GM18498 (cell line): ENCODE measurements at regions not wholly inside any gene's neighbourhood (a gene's known extent, or its start where the extent isn't known, plus 50 kb on each side); places are given as distances from the start of the nearest gene placed in this dataset.

Experiments
- ATAC-seq: cut with Tn5 transposase; IDR thresholded peaks from one replicate; pipeline ENCODE4 v1.9.1; 2021; ENCODE audit warnings: mild to moderate bottlenecking, moderate library complexity; ENCODE audit not compliant: unreplicated experiment

DNA sequence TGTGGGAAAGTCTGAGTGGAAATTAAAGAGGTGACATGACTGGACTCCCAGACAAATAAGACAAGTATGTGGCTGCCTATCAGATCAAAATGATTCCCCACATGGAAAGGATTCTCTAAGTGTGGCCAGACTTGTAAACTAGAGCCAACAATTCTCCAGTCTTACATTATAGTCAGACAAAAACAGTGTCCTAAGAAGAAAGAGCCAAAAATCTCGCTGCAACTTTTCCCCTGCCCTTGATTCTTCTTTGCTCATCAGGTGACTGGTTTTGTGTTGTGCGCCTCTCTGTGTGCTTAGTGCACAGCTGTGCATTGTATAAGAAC, 164.2 kb upstream of the TARS1 start:
- ATAC-seq: no peak

GRCh38 chr5:33277061-33277650, 163.6 kb upstream of the TARS1 start:
- ATAC-seq: no peak

DNA sequence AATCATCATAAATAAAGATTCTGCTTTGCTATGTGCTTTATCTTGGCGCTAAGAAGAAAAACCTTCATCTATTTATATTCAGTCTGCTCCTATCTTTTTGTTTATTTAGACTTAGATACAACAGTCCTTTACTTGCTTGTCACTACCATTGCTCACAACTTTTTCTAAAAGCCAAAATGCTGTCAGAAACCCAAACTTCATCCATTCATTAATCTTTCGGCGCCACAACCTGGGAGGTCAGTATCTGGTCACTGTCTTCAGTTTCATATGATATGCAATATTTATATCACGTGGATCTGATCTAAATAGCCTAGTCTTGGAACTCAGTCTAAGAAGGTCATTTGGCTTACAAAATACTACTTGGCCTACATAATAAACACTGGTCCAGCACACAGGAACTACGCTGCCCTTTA, 159.3 kb upstream of the TARS1 start:
- no peak for ATAC-seq

DNA sequence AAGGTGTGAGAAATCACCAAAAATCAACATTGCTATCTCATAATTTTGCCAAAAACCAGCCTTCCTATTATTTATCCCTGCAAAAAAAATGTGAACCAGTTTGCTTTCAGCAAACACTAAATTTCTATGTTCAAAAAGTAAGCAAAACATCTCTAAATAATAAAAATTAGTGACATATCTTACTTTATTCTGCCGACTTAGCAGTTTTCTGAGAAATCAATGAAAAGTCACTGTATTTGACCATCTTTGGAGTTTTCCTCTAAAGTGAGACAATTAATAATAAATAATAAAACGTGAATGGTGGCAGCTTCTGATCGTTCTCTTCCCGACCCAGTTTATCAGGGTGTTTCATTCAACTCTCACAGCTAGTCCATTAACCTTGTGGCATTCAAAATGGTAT, 158.6 kb upstream of the TARS1 start:
- no peak for ATAC-seq

- ATAC-seq: no peak
These were observed 158.1 kb upstream of the TARS1 start for GRCh38 chr5:33282696-33283095.

DNA sequence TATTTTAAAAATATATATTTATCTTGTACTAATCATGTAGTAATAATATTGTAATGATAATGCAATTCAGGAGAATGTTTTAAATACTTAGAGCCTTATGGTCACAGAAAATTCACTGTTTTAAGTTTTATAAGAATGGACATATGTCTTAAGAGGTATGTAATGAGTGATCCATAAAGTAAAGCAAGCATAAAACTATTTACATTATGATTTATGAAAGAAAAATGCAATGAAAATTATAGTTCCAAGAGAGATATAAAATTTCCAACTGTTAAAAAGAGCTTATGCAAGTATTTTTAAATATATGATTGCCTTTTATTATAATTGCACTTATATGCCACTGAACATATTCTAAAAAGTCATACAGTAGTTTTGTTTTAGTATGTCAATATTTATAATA, 157.5 kb upstream of the TARS1 start:
- no peak for ATAC-seq

DNA sequence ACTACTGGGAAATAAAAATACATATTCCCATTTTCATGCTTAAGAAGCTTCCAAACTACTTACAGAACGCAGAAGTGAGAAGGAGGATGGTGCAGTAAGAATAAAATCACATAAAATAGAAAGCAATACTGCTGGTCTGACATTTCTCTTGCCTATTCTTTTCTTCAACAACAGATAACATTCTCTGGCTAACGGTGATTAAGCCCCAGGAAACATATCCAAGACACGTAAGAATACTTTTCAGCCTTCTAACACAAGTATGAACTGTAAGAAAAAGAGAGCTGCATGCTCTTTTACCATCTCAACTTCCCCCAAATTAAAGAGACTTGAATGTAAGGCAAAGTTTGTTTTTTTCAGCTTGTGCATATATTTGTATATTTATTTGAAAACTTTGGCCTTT, 156.1 kb upstream of the TARS1 start:
- ATAC-seq: no peak

DNA sequence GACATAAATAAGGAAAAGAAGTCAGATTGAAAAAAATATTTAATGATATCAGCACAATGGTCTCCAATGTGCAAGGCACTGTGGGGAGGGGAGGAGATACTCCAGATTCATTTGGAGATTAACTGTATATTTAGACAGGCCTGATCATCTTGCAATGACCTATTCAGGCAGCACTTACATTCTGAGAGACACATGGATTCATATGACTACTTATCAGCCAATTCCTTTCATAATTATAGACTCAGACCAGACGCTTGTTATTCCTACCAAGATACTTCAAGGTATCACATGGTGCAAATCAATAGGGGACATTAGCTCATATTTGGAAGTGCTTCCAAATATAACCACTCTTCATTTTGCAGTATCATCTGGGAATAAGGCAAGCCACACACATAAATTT, 153.5 kb upstream of the TARS1 start:
- ATAC-seq: no peak

GRCh38 chr5:33291216-33292000, 149.4 kb upstream of the TARS1 start:
- ATAC-seq: no peak

- ATAC-seq: no peak
These were observed 143.0 kb upstream of the TARS1 start for GRCh38 chr5:33297760-33298216.

DNA sequence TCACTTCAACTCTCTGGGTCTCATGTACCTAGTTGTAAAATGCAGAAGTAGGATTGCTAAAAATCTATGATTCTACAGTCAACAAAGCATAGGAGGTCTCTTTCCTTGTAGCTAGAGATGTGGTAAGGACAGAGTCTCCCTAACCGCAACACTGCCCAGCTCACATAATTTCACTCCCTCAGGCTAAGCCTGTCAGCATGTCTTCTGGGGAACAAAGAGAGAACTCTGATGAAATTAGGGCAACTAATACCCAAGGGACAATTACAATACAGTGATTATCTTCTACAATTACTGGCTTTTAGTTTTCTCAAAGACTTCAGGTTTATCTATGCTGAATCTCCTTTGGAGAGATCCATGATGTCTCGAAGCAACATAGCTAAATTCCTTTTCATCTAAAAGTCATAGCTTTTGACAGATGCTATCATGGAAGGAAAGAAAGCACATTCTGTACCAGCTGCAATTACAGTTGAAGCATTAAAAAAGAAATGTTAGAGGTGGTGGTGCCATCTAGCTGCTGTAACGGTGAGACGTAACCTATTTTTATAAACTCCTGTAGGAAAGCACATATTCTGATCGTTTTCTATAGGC, 141.1 kb upstream of the TARS1 start:
- ATAC-seq: peak; percentile 31

DNA sequence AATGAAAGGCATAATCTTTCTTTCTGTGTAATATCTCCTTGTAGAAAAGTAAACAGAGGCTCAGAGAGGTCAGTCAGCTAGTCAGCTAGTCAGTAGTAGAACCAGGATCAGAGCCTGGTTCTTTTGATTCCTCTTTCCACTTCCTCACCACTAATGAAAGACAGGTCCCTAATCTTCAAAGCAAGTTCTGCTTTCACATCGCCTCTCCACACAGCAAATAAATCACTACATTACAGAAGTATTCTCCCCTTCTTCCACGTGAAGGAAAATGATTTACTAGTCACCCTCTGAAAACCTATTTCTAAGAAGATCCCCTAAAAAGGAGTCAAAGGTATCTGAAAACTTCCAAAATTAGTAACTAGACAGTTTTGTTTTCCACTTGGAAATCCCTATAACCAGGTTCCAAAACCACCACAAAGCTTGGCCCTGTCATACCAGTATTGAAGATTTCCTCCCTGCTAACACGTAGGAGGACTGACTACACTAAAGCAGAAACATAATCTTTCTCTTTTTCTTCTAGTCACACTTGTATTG, 140.5 kb upstream of the TARS1 start:
- ATAC-seq: peak; percentile 77

- ATAC-seq: no peak
These were observed 137.1 kb upstream of the TARS1 start for GRCh38 chr5:33303579-33304095.

GRCh38 chr5:33304601-33305000, 136.2 kb upstream of the TARS1 start:
- no peak for ATAC-seq

GRCh38 chr5:33305572-33305971, 135.2 kb upstream of the TARS1 start:
- ATAC-seq: no peak

- ATAC-seq: no peak
These were observed 134.0 kb upstream of the TARS1 start for GRCh38 chr5:33306758-33307157.

GRCh38 chr5:33308586-33308985, 132.2 kb upstream of the TARS1 start:
- no peak for ATAC-seq

DNA sequence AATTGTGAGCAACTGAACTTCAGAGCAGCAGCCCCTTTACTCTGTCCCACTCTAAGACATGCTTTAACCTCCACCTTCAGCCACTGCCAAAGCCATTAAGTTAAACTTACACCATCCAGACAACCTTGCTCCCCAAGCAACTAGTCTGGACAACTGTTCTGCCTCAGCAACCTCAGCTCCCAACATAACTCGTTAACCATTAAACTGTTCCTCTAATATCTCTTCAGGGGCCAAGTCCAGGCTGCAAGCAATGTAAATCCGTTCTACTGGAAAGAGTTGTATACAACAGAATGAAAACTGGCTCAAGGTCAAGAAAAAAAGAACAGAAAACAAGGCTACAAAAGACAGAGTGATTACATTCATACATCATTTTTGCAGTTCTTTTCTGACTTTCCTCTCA, 131.7 kb upstream of the TARS1 start:
- ATAC-seq: no peak

GRCh38 chr5:33309536-33310345, 131.0 kb upstream of the TARS1 start:
- ATAC-seq: no peak

DNA sequence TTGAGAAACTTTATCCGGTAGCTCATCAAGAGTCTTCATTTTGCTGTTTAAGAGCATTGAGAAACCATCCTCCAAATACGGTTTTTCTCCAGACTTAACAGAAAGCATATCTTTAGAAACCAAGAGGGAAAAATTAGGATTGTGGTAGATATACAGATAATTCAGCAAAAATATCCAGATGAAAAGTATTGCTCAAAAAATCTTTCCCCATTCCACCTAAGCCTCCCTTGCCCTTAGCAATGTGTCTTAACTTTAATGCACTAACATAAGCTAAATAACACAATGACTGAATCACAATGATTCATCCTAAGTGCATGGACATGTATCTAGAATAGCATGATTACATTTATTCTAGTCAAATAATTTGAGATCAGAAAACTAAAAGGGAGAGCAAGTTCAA, 130.3 kb upstream of the TARS1 start:
- no peak for ATAC-seq

DNA sequence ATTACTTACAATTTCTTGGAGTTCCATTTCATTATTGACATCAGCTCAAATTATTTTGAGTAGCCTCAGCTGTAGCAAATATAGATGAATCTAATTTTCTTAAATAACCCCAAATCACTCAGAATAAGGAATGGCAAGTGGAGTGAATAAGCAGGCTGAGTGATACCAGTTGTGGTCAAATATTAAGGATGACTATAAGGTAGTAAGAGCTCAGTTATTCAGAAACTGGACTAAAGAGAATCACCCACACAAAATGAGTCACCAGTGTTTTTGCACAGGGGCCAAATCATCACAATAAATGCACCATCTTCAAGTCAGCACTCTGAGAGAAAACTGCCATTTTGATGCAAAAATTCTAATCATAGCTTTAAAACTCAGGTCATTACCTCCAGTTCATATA, 128.9 kb upstream of the TARS1 start:
- no peak for ATAC-seq
